ENCODE measurements at regions not wholly inside any gene's neighbourhood (a gene's known extent, or its start where the extent isn't known, plus 50 kb on each side); places are given as distances from the start of the nearest gene placed in this dataset.

DNA sequence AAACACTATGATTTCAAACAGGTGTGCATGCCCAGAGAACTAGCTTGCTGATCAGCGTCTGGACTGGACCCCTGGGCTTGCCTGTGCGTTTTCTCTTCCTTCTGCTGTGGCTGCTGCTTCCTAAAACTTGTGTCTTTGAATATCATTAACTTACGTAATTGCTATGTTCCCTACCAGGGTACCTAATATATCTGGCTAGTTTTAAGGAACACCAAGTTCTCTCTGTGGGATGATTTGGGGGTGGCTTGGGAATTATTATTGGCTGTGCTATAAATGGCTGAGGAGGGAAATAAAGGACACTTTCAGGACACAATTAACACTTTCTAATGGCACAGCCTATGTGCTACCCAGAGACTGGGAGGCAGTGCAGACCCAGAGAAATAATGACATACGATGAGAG is 606.0 kb upstream of the RBFOX1 start:
- TF ChIP-seq, protein P1, sequence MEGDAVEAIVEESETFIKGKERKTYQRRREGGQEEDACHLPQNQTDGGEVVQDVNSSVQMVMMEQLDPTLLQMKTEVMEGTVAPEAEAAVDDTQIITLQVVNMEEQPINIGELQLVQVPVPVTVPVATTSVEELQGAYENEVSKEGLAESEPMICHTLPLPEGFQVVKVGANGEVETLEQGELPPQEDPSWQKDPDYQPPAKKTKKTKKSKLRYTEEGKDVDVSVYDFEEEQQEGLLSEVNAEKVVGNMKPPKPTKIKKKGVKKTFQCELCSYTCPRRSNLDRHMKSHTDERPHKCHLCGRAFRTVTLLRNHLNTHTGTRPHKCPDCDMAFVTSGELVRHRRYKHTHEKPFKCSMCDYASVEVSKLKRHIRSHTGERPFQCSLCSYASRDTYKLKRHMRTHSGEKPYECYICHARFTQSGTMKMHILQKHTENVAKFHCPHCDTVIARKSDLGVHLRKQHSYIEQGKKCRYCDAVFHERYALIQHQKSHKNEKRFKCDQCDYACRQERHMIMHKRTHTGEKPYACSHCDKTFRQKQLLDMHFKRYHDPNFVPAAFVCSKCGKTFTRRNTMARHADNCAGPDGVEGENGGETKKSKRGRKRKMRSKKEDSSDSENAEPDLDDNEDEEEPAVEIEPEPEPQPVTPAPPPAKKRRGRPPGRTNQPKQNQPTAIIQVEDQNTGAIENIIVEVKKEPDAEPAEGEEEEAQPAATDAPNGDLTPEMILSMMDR (IDR thresholded peaks at IDR 0.05) = no peak
- TF ChIP-seq POLR2A (IDR thresholded peaks at IDR 0.05) = no peak
